ENCODE measurements at regions not wholly inside any gene's neighbourhood (a gene's known extent, or its start where the extent isn't known, plus 50 kb on each side); places are given as distances from the start of the nearest gene placed in this dataset.
A peak's percentile ranks its signal among the peaks of the same experiment; 100 is the strongest.

- TF ChIP-seq POLR2A (IDR thresholded peaks at IDR 0.05) (no peak), CTCF (IDR thresholded peaks at IDR 0.05 in 8 of 11, conservative IDR thresholded peaks at IDR 0.05 in 3 of 11) (no peak), POLR2AphosphoS5 (IDR thresholded peaks at IDR 0.05) (no peak)
- intact Hi-C loops (cut with DNase I; ENCODE audit: low total_unique reads) = no loop called here
- WGBS, 5 donors = 73 to 83% (median 82%) methylated on average over 1 of the region's 1 CpG
- DNase-seq = no peak
- H3K4me3 ChIP-seq = no peak overlapping the region
- H3K36me3 ChIP-seq = no peaks in the 10 kb centered on the region
- H3K4me1 ChIP-seq = no peaks in the 10 kb centered on the region
- H3K27ac ChIP-seq = no peak overlapping the region
- H3K27me3 ChIP-seq (replicated peaks in 1 of 7) = no peaks in the 10 kb centered on the region
- no peaks in the 10 kb centered on the region for H3K9me3 ChIP-seq
Measured at GRCh38 chr2:180705551-180705950, 274.9 kb upstream of the UBE2E3 start.

GRCh38 chr2:180705122-180705521 is 275.3 kb upstream of the UBE2E3 start:
- Histone ChIP-seq H3K4me1 (no peaks in the 10 kb centered on the region), H3K27me3 (replicated peaks in 1 of 7) (no peaks in the 10 kb centered on the region), H3K4me3 (no peak overlapping the region), H3K9me3 (no peaks in the 10 kb centered on the region), H3K27ac (no peak overlapping the region), H3K36me3 (no peaks in the 10 kb centered on the region)
- TF ChIP-seq POLR2A (IDR thresholded peaks at IDR 0.05) (no peak), CTCF (IDR thresholded peaks at IDR 0.05 in 8 of 11, conservative IDR thresholded peaks at IDR 0.05 in 3 of 11) (no peak)
- no peak for DNase-seq
- intact Hi-C loops (cut with DNase I; ENCODE audit: low total_unique reads) = no loop called here

- H3K4me3 ChIP-seq = no peak overlapping the region
Measured at GRCh38 chr2:180699657-180700361, 280.6 kb upstream of the UBE2E3 start.

GRCh38 chr2:180698668-180699067 is 281.7 kb upstream of the UBE2E3 start:
- Histone ChIP-seq H3K4me3 (no peak overlapping the region), H3K27me3 (replicated peaks in 1 of 7) (no peaks in the 10 kb centered on the region), H3K4me1 (no peaks in the 10 kb centered on the region), H3K9me3 (no peaks in the 10 kb centered on the region), H3K27ac (no peak overlapping the region), H3K36me3 (no peaks in the 10 kb centered on the region)
- 47 to 85% (median 80%) methylated on average over 2 to 3 of the region's 3 CpGs for WGBS, 5 donors
- intact Hi-C loops (cut with DNase I; ENCODE audit: low total_unique reads) = no loop called here
- TF ChIP-seq CTCF (IDR thresholded peaks at IDR 0.05 in 8 of 11, conservative IDR thresholded peaks at IDR 0.05 in 3 of 11) = no peak
- TF ChIP-seq POLR2AphosphoS5 (IDR thresholded peaks at IDR 0.05) = no peak
- TF ChIP-seq POLR2A (IDR thresholded peaks at IDR 0.05) = no peak
- peak; percentile 62 for DNase-seq

More at GRCh38 chr2:180699657-180700361, 280.6 kb upstream of the UBE2E3 start:
- Histone ChIP-seq H3K4me1 (no peaks in the 10 kb centered on the region), H3K27ac (no peak overlapping the region), H3K27me3 (replicated peaks in 1 of 7) (no peaks in the 10 kb centered on the region), H3K36me3 (no peaks in the 10 kb centered on the region), H3K9me3 (no peaks in the 10 kb centered on the region)
- peak; percentile 64 for DNase-seq
- intact Hi-C loops (cut with DNase I; ENCODE audit: low total_unique reads) = no loop called here
- TF ChIP-seq POLR2A (IDR thresholded peaks at IDR 0.05) (no peak), CTCF (IDR thresholded peaks at IDR 0.05 in 8 of 11, conservative IDR thresholded peaks at IDR 0.05 in 3 of 11) (no peak)
- WGBS, 5 donors = 69 to 83% (median 78%) methylated on average over 3 to 4 of the region's 4 CpGs

All from spleen (tissue), 11 donors.